Epidermal melanocyte (primary cell): ENCODE measurements at regions not wholly inside any gene's neighbourhood (a gene's known extent, or its start where the extent isn't known, plus 50 kb on each side); places are given as distances from the start of the nearest gene placed in this dataset.
"Not testable (repeated sequence)": the region's sequence is repeated elsewhere in the genome, so short reads cannot be mapped to it uniquely, and the experiment has no call there.

Source experiments
- DNase-seq: peaks from one replicate; pipeline ENCODE4 v3.0.0; 2011; ENCODE audit warnings: low spot score; ENCODE audit not compliant: insufficient read length

DNA sequence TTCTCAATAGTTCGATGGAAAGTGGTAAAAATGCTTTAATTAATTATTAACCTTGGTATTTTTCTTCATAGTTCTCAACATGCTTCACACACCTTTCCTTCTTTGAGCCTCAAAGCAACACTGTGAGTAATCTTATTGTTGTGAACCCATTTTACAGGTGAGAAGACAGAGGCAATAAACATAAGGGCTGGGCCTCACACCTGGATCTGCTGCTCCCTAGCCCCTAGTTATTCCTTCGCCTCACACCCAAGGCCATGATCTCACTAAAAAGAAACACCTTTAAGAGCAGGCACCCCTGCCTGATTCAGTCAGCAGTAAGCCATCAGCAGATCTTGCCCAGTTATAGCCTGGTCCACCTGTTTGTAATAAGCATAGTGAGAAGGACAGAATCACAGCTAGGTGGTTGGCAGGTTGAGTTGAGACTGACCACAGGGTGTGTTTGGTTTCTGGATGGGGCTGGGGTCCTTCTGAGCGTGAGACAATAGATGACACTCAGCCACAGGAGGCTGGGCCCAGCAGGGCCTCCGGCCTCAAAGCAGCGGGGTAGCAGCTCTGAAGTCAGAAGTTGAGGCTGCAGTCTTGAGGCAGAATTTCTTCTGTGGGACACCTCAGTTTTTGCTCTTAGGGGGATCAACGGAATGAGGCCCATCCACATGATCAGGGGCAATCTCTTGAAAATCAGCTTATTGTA lies 203.9 kb downstream of the RHOU start:
- DNase-seq = no peak

DNA sequence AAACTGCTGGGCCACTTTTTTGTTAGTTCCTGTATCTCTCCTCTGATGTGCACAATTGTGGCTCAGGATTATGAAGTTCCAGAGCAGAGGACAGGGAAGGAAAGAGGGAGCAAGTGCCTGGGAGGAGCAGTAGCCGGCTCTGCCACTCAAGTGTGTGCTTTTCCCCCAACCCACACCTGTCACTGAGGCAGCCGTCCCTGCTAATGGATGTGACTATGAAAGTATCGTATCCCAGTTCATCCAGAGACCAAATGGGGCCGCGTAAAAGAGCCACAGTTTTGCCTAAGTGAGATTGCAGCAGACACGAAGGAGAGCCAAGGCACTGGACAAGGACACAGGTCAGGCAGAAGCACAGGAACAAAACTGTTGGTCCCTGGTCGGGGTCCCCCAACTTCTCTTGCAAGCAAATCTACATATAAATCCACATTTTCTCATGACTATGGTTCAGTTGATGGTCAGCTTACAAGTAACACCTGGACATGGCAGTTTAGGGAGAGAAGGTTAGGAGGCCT lies 204.7 kb downstream of the RHOU start:
- no peak for DNase-seq

DNA sequence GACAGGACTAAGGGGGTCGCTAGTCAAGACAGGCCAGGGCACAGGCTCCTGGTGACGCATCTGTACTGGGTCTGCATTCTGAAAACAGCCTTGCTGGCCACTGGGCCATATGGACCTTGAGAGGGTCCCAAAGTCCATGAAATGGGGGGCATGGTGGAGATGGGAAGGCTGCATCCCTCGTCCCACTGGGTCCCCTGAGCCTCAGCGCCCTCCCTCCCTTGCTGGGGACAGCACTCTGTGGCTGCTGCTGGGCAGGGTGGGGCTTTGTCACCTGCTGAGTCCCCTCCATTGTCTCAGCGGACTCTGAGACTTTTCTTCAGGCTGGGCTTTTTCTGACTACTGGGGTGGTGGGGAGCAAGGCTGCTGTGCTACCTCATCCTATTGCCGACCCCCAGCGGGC lies 205.2 kb downstream of the RHOU start:
- no peak for DNase-seq

DNA sequence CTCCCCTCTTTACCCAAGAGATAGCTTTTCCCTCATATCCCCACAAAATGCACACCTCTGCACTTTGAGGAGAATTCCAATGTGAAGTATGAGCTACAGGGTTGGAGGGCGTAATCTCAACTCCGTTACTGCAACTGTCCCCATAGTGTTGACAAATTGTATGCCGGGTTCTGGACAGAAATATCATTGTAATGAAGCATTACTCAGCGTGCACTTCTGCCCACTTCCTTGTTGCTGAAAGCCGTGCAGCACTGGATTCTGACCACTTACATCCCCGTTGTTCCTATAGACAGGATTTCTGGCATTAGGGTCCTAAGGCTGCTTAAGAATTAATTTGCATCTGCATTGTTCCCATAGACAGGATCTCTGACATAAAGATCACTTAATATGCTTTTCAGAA lies 205.6 kb downstream of the RHOU start:
- DNase-seq = no peak

GRCh38 chr1:228941666-228942065 lies 206.4 kb downstream of the RHOU start:
- DNase-seq = no peak

GRCh38 chr1:228943436-228943835 lies 208.2 kb downstream of the RHOU start:
- no peak for DNase-seq

GRCh38 chr1:228944296-228944695 lies 209.0 kb downstream of the RHOU start:
- no peak for DNase-seq

DNA sequence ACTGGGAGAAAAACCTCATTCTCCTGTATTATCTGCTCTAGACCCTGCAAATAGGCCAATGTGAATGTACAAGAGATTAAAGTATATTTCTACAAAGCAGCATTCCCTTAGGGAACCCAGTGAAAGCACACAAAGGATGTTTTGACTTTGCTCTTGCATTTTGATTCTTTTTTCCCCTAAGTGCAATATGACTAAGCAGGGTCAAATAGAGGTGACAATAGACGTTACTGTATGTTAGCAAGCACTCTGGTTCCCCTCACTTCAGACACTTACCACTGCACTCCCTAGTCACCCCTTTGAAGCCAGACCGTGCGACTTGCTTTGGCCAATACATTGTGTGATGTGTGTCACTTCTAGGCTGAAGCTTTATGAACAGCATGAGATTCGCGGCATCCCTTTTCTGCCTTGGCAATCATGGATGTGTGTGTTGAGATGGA lies 209.7 kb downstream of the RHOU start:
- no peak for DNase-seq

- no peak for DNase-seq
Observed at GRCh38 chr1:228945885-228946284, 210.6 kb downstream of the RHOU start.

DNA sequence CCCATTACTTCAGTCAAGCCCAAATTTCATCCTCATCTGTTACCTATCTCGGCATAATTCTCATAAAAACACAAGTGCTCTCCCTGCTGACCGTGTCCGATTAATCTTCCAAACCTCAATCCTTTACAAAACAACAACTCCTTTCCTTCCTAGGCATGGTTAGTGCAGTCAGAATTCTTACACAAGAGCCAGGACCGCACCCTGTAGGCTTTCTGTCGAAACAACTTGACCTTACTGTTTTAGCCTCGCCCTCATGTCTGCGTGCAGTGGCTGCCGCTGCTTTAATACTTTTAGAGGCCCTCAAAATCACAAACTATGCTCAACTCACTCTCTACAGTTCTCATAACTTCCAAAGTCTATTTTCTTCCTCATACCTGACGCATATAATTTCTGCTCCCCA lies 214.3 kb downstream of the RHOU start:
- DNase-seq = not testable (repeated sequence)

- no peak for DNase-seq
Observed at GRCh38 chr1:228953207-228953606, 217.9 kb downstream of the RHOU start.

GRCh38 chr1:228953808-228954207 lies 218.5 kb downstream of the RHOU start:
- DNase-seq = not testable (repeated sequence)

GRCh38 chr1:228955691-228956090 lies 220.4 kb downstream of the RHOU start:
- DNase-seq = no peak

DNA sequence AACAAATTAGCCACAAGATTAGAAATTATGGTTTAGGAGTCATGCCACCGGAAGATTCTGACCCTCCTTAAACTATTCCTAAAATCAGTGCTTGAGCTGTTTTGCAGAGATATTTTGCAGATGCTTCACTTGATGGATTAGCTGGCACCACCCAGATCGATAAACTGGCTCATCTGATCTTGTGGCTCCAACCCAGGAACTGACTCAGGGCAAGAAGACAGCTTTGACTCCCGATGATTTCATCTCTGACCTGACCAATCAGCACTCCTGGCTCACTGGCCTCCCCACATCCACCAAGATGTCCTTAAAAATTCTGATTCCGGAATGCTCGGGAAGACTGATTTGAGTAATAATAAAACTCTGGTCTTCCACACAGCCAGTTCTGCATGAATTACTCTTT lies 221.6 kb downstream of the RHOU start:
- no peak for DNase-seq

GRCh38 chr1:228957535-228957934 lies 222.3 kb downstream of the RHOU start:
- no peak for DNase-seq

DNA sequence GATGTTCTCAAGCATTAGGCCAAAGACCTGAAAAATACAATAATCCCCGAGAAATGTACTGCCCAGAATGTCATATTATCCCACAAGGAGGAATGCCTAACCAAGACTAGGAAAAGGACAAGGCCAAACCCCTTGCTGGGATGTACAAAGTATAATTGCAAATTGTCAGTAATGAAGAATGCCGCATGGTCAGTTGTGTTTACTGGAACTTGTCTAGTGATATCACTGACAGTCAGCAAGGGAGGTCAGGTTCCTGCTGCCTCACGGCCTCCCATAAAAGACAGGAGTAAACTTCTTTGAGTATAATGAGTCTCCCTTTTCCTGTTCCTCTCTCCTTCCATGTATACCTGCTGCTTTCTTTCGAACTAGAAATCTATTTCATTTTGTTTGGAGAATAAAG lies 222.8 kb downstream of the RHOU start:
- no peak for DNase-seq

- no peak for DNase-seq
Observed at GRCh38 chr1:228958741-228959140, 223.5 kb downstream of the RHOU start.

DNA sequence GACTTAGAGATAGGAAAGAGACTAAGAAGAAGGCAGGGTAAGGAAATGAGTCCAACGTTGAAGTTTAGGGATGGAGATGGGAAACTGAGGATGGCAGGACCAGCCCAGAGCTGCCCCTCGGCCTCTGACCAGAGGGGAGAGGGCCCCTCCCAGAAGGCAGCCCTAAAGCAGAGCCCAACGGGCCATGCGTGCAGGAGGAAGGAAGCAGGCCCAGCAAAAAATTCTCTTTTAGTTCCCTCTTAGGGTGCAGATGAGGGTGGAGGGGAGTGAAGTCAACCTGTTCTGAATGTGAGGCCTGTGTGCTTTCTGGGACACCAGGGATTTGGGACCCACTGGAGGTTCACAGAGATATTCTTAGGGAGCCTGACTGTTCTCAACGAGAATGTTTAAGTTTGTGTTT lies 225.4 kb downstream of the RHOU start:
- DNase-seq = no peak

DNA sequence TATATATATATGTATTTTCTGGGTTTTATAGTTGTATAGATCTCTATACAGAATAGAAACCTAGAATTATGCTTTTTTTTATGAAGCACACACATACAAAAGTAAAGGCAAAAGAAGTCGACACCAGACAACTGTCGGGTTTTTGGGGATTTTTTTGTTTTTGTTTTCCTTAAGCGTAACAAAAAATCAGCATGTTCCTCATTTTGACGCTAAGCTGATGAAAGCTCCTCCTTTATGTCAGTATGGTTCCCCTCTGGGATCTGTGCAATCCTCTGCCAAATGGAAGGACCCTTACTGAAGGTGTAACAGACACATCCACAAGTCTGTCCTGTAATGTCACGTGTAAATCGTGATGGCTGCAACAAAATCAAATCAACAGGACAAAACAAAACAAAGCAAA lies 226.2 kb downstream of the RHOU start:
- DNase-seq = no peak

DNA sequence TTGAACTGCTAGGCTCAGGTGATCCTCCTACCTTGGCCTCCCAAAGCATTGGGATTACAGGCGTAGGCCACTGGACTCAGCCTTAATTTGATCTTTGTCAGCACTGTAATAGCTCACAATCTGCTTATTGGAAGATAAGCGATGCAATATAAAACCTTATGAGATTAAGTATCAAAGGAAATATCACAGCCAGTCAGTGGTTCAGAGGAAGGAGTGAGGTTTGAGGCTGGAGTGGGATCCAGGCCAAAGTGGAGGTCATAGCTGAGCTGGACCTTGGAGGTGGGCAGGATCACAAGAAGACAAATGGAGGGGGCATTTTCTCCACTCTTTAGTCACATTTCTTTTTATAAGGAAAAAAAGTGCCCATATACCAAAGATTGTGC lies 228.5 kb downstream of the RHOU start:
- DNase-seq = no peak

- no peak for DNase-seq
Observed at GRCh38 chr1:228964178-228965089, 229.2 kb downstream of the RHOU start.

- no peak for DNase-seq
Observed at GRCh38 chr1:228968891-228969606, 233.8 kb downstream of the RHOU start.
